A549 (cell line): ENCODE measurements at regions not wholly inside any gene's neighbourhood (a gene's known extent, or its start where the extent isn't known, plus 50 kb on each side); places are given as distances from the start of the nearest gene placed in this dataset.

ENCODE experiments used
- CEBPB ChIP-seq, 2 experiments: fragments of >200 bp in 1 of 2; sonication (Bioruptor Twin) in 1 of 2; formaldehyde crosslinking in 1 of 2; IDR thresholded peaks; 2 replicates each; pipeline ENCODE4 v1.6.1; 2012 to 2016
- CHD2 ChIP-seq: fragments of 150-350 bp; IDR thresholded peaks from 2 replicates; pipeline ENCODE4 v1.6.1; 2014; ENCODE audit warnings: low read length; ENCODE audit not compliant: partially characterized antibody
- EP300 ChIP-seq, 2 experiments: fragments of >200 bp; sonication (Bioruptor Twin); formaldehyde crosslinking; IDR thresholded peaks; 2 replicates in 1 of 2; 3 replicates in 1 of 2; pipeline ENCODE4 v1.6.1; 2016 to 2017
- ESRRA ChIP-seq: fragments of 150-350 bp; IDR thresholded peaks from 2 replicates; pipeline ENCODE4 v1.6.1; 2014; ENCODE audit warnings: mild to moderate bottlenecking, low read length, borderline replicate concordance
- JUN ChIP-seq, 2 experiments: fragments of >200 bp; sonication (Bioruptor Twin); formaldehyde crosslinking; IDR thresholded peaks; 2 replicates in 1 of 2; 3 replicates in 1 of 2; pipeline ENCODE4 v1.6.1; 2016 to 2017
- MAFK ChIP-seq: fragments of 450-650 bp; IDR thresholded peaks from 2 replicates; pipeline ENCODE4 v1.6.1; 2014; ENCODE audit not compliant: partially characterized antibody
- POLR2A ChIP-seq: IDR thresholded peaks from 2 replicates; pipeline ENCODE4 v1.6.1; 2012; ENCODE audit warnings: mild to moderate bottlenecking, low read length
- TF ChIP-seq, protein P1 (sequence below): IDR thresholded peaks from 2 replicates; pipeline ENCODE4 v1.6.1; 2012
- TF ChIP-seq, protein P2 (sequence below): fragments of >200 bp; sonication (Bioruptor Twin); formaldehyde crosslinking; IDR thresholded peaks from 3 replicates; pipeline ENCODE4 v1.5.1; 2016
- TF ChIP-seq, protein P3 (sequence below): fragments of 450-650 bp; IDR thresholded peaks from 2 replicates; pipeline ENCODE4 v1.6.1; 2014; ENCODE audit warnings: antibody characterized with exemption
- TF ChIP-seq, protein P4 (sequence below): fragments of >200 bp; sonication (Bioruptor Twin); formaldehyde crosslinking; IDR thresholded peaks from 3 replicates; pipeline ENCODE4 v1.6.1; 2016

DNA sequence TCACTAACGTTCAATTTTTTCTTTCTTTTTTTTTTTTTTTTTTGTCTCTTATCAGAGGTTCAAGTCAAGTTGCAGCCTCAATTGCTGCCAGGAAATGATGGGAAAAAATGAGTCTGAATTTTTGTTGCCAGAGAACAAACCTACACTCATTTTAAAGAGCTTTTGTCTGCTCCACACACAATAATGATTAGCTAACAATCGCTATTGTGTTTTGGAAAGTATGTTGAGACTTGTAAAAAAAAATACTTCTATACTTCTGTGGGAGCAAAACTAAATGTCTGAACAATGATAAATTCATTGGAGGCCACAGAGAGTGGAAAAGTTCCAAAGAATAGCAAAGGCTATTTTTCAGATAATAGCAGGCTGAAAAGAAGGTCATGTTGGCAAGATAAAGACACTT, 176.3 kb upstream of the LMCD1 start:
- TF ChIP-seq CHD2 (no peak), POLR2A (no peak), ESRRA (no peak), JUN (IDR thresholded peaks at IDR 0.05) (no peak), CEBPB (IDR thresholded peaks at IDR 0.05) (no peak), EP300 (IDR thresholded peaks at IDR 0.05) (no peak), MAFK (no peak)
- TF ChIP-seq, protein P1, sequence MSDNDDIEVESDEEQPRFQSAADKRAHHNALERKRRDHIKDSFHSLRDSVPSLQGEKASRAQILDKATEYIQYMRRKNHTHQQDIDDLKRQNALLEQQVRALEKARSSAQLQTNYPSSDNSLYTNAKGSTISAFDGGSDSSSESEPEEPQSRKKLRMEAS: no peak
- TF ChIP-seq, protein P2, sequence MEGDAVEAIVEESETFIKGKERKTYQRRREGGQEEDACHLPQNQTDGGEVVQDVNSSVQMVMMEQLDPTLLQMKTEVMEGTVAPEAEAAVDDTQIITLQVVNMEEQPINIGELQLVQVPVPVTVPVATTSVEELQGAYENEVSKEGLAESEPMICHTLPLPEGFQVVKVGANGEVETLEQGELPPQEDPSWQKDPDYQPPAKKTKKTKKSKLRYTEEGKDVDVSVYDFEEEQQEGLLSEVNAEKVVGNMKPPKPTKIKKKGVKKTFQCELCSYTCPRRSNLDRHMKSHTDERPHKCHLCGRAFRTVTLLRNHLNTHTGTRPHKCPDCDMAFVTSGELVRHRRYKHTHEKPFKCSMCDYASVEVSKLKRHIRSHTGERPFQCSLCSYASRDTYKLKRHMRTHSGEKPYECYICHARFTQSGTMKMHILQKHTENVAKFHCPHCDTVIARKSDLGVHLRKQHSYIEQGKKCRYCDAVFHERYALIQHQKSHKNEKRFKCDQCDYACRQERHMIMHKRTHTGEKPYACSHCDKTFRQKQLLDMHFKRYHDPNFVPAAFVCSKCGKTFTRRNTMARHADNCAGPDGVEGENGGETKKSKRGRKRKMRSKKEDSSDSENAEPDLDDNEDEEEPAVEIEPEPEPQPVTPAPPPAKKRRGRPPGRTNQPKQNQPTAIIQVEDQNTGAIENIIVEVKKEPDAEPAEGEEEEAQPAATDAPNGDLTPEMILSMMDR: no peak
- TF ChIP-seq, protein P3, sequence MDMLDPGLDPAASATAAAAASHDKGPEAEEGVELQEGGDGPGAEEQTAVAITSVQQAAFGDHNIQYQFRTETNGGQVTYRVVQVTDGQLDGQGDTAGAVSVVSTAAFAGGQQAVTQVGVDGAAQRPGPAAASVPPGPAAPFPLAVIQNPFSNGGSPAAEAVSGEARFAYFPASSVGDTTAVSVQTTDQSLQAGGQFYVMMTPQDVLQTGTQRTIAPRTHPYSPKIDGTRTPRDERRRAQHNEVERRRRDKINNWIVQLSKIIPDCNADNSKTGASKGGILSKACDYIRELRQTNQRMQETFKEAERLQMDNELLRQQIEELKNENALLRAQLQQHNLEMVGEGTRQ: no peak
- TF ChIP-seq, protein P4, sequence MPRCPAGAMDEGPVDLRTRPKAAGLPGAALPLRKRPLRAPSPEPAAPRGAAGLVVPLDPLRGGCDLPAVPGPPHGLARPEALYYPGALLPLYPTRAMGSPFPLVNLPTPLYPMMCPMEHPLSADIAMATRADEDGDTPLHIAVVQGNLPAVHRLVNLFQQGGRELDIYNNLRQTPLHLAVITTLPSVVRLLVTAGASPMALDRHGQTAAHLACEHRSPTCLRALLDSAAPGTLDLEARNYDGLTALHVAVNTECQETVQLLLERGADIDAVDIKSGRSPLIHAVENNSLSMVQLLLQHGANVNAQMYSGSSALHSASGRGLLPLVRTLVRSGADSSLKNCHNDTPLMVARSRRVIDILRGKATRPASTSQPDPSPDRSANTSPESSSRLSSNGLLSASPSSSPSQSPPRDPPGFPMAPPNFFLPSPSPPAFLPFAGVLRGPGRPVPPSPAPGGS: no peak
